HEK293 (cell line): ENCODE measurements at regions not wholly inside any gene's neighbourhood (a gene's known extent, or its start where the extent isn't known, plus 50 kb on each side); places are given as distances from the start of the nearest gene placed in this dataset.

ENCODE experiments used
- CTCF ChIA-PET: fragments of 350-600 bp; formaldehyde crosslinking; extraction: SDS; loops from one replicate; lab custom pipeline; 2021; ENCODE audit warnings: antibody characterized with exemption; lab: Yijun Ruan, JAX
- POLR2A ChIA-PET: fragments of 300-600 bp; formaldehyde crosslinking; extraction: SDS; loops from one replicate; lab custom pipeline; 2020; ENCODE audit warnings: antibody characterized with exemption, inconsistent platforms; lab: Yijun Ruan, JAX
- H3K27ac ChIP-seq: fragments of 200-500 bp; sonication (Bioruptor generic); 2 replicates; pipeline ENCODE4 v1.5.1; 2014; ENCODE audit warnings: low read depth, low read length, control low read depth, inconsistent platforms; ENCODE audit errors: extremely low read depth
- H3K36me3 ChIP-seq, 2 experiments: fragments of 200-500 bp in 1 of 2; sonication (Bioruptor generic) in 1 of 2; 1 replicate in 1 of 2; 2 replicates in 1 of 2; pipeline ENCODE4 v1.5.1; 2014 to 2017; ENCODE audit warnings: inconsistent platforms in 2 of 2, low read length in 2 of 2; ENCODE audit not compliant: control insufficient read depth in 2 of 2, insufficient read depth in 1 of 2
- H3K4me1 ChIP-seq: fragments of 200-500 bp; sonication (Bioruptor generic); 2 replicates; pipeline ENCODE4 v1.5.1; 2014; ENCODE audit warnings: mild to moderate bottlenecking, low read length, inconsistent platforms; ENCODE audit not compliant: control insufficient read depth, insufficient read depth
- H3K4me3 ChIP-seq: 2 replicates; pipeline ENCODE4 v1.5.1; 2011; ENCODE audit warnings: low read depth, mild to moderate bottlenecking, control low read depth, low read length, moderate library complexity
- H3K9me3 ChIP-seq: fragments of 200-500 bp; sonication (Bioruptor generic); 2 replicates; pipeline ENCODE4 v1.5.1; 2014; ENCODE audit warnings: low read depth, low read length, inconsistent platforms; ENCODE audit not compliant: control insufficient read depth, insufficient read depth
- BCL11B ChIP-seq: fragments of 450-650 bp; formaldehyde crosslinking; IDR thresholded peaks from 2 replicates; pipeline ENCODE4 v1.5.1; 2016; ENCODE audit warnings: low read depth, missing biosample characterization, missing genetic modification characterization
- KLF10 ChIP-seq: fragments of 450-650 bp; IDR thresholded peaks from 2 replicates; pipeline ENCODE4 v1.5.1; 2018; ENCODE audit warnings: missing biosample characterization, mild to moderate bottlenecking, missing genetic modification characterization
- REST ChIP-seq: fragments of 450-650 bp; formaldehyde crosslinking; IDR thresholded peaks from 2 replicates; pipeline ENCODE4 v1.5.1; 2016; ENCODE audit warnings: missing biosample characterization, missing genetic modification characterization
- ZBTB8A ChIP-seq: fragments of 450-650 bp; formaldehyde crosslinking; IDR thresholded peaks from 2 replicates; pipeline ENCODE4 v1.5.1; 2016; ENCODE audit warnings: missing biosample characterization, missing genetic modification characterization
- ZNF140 ChIP-seq: fragments of 450-650 bp; formaldehyde crosslinking; IDR thresholded peaks from 2 replicates; pipeline ENCODE4 v1.5.1; 2016; ENCODE audit warnings: missing biosample characterization, missing genetic modification characterization
- ZNF148 ChIP-seq: fragments of 450-650 bp; formaldehyde crosslinking; IDR thresholded peaks from 2 replicates; pipeline ENCODE4 v1.5.0; 2017; ENCODE audit warnings: missing biosample characterization, missing genetic modification characterization, borderline replicate concordance
- ZNF155 ChIP-seq: fragments of 450-650 bp; formaldehyde crosslinking; IDR thresholded peaks from 2 replicates; pipeline ENCODE4 v1.5.1; 2016; ENCODE audit warnings: missing biosample characterization, missing genetic modification characterization
- ZNF280C ChIP-seq: fragments of 450-650 bp; formaldehyde crosslinking; IDR thresholded peaks from 2 replicates; pipeline ENCODE4 v1.5.1; 2016; ENCODE audit warnings: missing biosample characterization, missing genetic modification characterization
- ZNF354C ChIP-seq: fragments of 450-650 bp; formaldehyde crosslinking; IDR thresholded peaks from 2 replicates; pipeline ENCODE4 v1.5.1; 2016; ENCODE audit warnings: missing biosample characterization, missing genetic modification characterization, low read depth, borderline replicate concordance
- ZNF433 ChIP-seq: fragments of 450-650 bp; formaldehyde crosslinking; IDR thresholded peaks from 2 replicates; pipeline ENCODE4 v1.5.1; 2016; ENCODE audit warnings: missing biosample characterization, missing genetic modification characterization, low read depth
- ZNF501 ChIP-seq: fragments of 450-650 bp; formaldehyde crosslinking; IDR thresholded peaks from 2 replicates; pipeline ENCODE4 v1.5.1; 2016; ENCODE audit warnings: missing biosample characterization, missing genetic modification characterization
- ZNF664 ChIP-seq: fragments of 450-650 bp; formaldehyde crosslinking; IDR thresholded peaks from 2 replicates; pipeline ENCODE4 v1.5.1; 2016; ENCODE audit warnings: missing biosample characterization, missing genetic modification characterization
- ZNF776 ChIP-seq: fragments of 450-650 bp; formaldehyde crosslinking; IDR thresholded peaks from 2 replicates; pipeline ENCODE4 v1.5.0; 2017; ENCODE audit warnings: missing biosample characterization, missing genetic modification characterization, borderline replicate concordance
- ZNF777 ChIP-seq: fragments of 450-650 bp; formaldehyde crosslinking; IDR thresholded peaks from 2 replicates; pipeline ENCODE4 v1.5.1; 2017; ENCODE audit warnings: missing biosample characterization, missing genetic modification characterization, borderline replicate concordance
- ZSCAN23 ChIP-seq: fragments of 450-650 bp; formaldehyde crosslinking; IDR thresholded peaks from 2 replicates; pipeline ENCODE4 v1.5.1; 2016; ENCODE audit warnings: missing biosample characterization, missing genetic modification characterization
- ZSCAN5A ChIP-seq: fragments of 450-650 bp; formaldehyde crosslinking; IDR thresholded peaks from 2 replicates; pipeline ENCODE4 v1.5.1; 2016; ENCODE audit warnings: missing biosample characterization, missing genetic modification characterization
- TF ChIP-seq, protein P1 (sequence below): fragments of 450-650 bp; formaldehyde crosslinking; IDR thresholded peaks from 2 replicates; pipeline ENCODE4 v1.5.1; 2017; ENCODE audit warnings: missing biosample characterization, missing genetic modification characterization

- TF ChIP-seq ZNF280C (tag by site-specific recombination) (no peak), KLF10 (tag by site-specific recombination) (no peak), ZNF776 (tag by site-specific recombination) (no peak), ZNF148 (tag by site-specific recombination) (no peak)
- TF ChIP-seq, all 188 proteins: peak for 0
Observed at GRCh38 chr17:34070712-34071111, 184.4 kb upstream of the CCL2 start (continued).

DNA sequence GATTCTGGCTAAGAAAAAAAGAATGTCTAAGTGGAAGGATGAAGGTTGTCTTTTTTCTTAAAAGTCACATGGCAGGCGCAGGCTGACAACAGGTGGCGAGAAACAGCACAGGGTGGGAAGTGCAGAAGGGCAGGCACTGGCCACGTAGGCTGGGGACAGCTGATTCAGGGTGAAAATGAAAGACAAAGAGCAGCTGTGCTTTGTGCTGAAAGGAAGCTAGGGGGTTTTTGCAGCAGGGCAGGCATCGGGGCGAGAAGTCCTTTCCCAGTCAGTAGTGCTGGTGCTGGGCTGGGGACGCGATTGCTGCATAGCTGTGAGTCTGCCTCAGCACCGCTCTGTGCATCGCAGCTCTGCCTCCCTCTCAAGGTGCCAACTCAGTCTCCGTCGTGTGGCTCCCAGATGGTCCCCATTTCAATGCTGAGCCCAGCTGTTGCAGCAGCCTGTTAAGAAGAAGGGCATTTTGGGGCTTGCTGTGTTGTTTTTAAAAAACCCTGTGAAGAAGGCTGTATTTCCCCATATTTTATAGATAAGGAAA is 183.1 kb upstream of the CCL2 start:
- H3K4me3 ChIP-seq: no peak overlapping the region
- ChIA-PET CTCF (interaction anchor here (0.6 kb wide), 1 partner anchor 144 kb away, joined by 4 read pairs; no protein-coding TSS in a partner anchor), POLR2A (no interaction called here)
- no peaks in the 10 kb centered on the region for H3K4me1 ChIP-seq
- H3K36me3 ChIP-seq: no peaks in the 10 kb centered on the region
- no peak overlapping the region for H3K27ac ChIP-seq
- no peaks in the 10 kb centered on the region for H3K9me3 ChIP-seq
- TF ChIP-seq ZNF354C (tag by site-specific recombination): no peak
- TF ChIP-seq ZNF664 (tag by site-specific recombination): no peak
- TF ChIP-seq ZSCAN5A (tag by site-specific recombination): no peak
- TF ChIP-seq ZBTB8A: no peak
- TF ChIP-seq ZNF148 (tag by site-specific recombination): no peak
- no peak for TF ChIP-seq ZNF140 (tag by site-specific recombination)
- TF ChIP-seq ZNF433: no peak
- TF ChIP-seq ZNF501 (tag by site-specific recombination): no peak

GRCh38 chr17:34075076-34075475 is 180.0 kb upstream of the CCL2 start:
- H3K4me1 ChIP-seq: no peaks in the 10 kb centered on the region
- POLR2A ChIA-PET: no interaction called here
- H3K27ac ChIP-seq: no peak overlapping the region
- no peaks in the 10 kb centered on the region for H3K36me3 ChIP-seq
- no peaks in the 10 kb centered on the region for H3K9me3 ChIP-seq
- CTCF ChIA-PET: interaction anchor here (1.7 kb wide), 1 partner anchor 147 kb away, joined by 5 read pairs; no protein-coding TSS in a partner anchor
- H3K4me3 ChIP-seq: no peak overlapping the region
- TF ChIP-seq REST (tag by site-specific recombination): no peak
- TF ChIP-seq, protein P1, sequence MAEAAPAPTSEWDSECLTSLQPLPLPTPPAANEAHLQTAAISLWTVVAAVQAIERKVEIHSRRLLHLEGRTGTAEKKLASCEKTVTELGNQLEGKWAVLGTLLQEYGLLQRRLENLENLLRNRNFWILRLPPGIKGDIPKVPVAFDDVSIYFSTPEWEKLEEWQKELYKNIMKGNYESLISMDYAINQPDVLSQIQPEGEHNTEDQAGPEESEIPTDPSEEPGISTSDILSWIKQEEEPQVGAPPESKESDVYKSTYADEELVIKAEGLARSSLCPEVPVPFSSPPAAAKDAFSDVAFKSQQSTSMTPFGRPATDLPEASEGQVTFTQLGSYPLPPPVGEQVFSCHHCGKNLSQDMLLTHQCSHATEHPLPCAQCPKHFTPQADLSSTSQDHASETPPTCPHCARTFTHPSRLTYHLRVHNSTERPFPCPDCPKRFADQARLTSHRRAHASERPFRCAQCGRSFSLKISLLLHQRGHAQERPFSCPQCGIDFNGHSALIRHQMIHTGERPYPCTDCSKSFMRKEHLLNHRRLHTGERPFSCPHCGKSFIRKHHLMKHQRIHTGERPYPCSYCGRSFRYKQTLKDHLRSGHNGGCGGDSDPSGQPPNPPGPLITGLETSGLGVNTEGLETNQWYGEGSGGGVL (tag by site-specific recombination): no peak
- no peak for TF ChIP-seq BCL11B
- TF ChIP-seq ZNF777: no peak
- TF ChIP-seq ZNF155 (tag by site-specific recombination): no peak
- TF ChIP-seq ZSCAN23 (tag by site-specific recombination): no peak
